Naive B cell (primary cell): ENCODE measurements at regions not wholly inside any gene's neighbourhood (a gene's known extent, or its start where the extent isn't known, plus 50 kb on each side); places are given as distances from the start of the nearest gene placed in this dataset.
"Not testable (repeated sequence)": the region's sequence is repeated elsewhere in the genome, so short reads cannot be mapped to it uniquely, and the experiment has no call there.

ENCODE experiments used
- ATAC-seq, 2 donors: fragments of 150-1000 bp; cut with Tn5 transposase; 2 replicates each; pipeline ENCODE4 v1.10.0; 2021; ENCODE audit warnings: low read depth in 2 of 2, mild to moderate bottlenecking in 2 of 2, moderate library complexity in 2 of 2
- DNase-seq: peaks from one replicate; pipeline ENCODE4 v3.0.0; 2022
- H3K27ac Mint-ChIP-seq, 6 donors: one replicate each; pipeline ENCODE4 v1.8.0; 2020 to 2022; ENCODE audit warnings: mild to moderate bottlenecking in 6 of 6, mixed read lengths in 6 of 6, moderate library complexity in 5 of 6, inconsistent platforms in 2 of 6
- H3K27me3 Mint-ChIP-seq, 3 donors: one replicate each; pipeline ENCODE4 v1.8.0; 2021 to 2022; ENCODE audit warnings: mixed read lengths in 3 of 3, mild to moderate bottlenecking in 1 of 3
- H3K36me3 Mint-ChIP-seq, 2 donors: one replicate each; pipeline ENCODE4 v1.8.0; 2020 to 2022; ENCODE audit warnings: mixed read lengths in 2 of 2, inconsistent platforms in 1 of 2, mild to moderate bottlenecking in 1 of 2
- H3K4me1 Mint-ChIP-seq, 3 donors: one replicate each; pipeline ENCODE4 v1.8.0; 2020 to 2022; ENCODE audit warnings: mixed read lengths in 3 of 3, inconsistent platforms in 1 of 3, mild to moderate bottlenecking in 1 of 3, moderate library complexity in 1 of 3
- H3K4me3 Mint-ChIP-seq, 8 donors: one replicate each; pipeline ENCODE4 v1.8.0; 2020 to 2022; ENCODE audit warnings: mild to moderate bottlenecking in 8 of 8, mixed read lengths in 8 of 8, moderate library complexity in 8 of 8, inconsistent platforms in 2 of 8
- H3K9me3 Mint-ChIP-seq, 7 donors: one replicate each; pipeline ENCODE4 v1.8.0; 2020 to 2022; ENCODE audit warnings: mixed read lengths in 7 of 7, mild to moderate bottlenecking in 5 of 7, inconsistent platforms in 2 of 7, moderate library complexity in 1 of 7

DNA sequence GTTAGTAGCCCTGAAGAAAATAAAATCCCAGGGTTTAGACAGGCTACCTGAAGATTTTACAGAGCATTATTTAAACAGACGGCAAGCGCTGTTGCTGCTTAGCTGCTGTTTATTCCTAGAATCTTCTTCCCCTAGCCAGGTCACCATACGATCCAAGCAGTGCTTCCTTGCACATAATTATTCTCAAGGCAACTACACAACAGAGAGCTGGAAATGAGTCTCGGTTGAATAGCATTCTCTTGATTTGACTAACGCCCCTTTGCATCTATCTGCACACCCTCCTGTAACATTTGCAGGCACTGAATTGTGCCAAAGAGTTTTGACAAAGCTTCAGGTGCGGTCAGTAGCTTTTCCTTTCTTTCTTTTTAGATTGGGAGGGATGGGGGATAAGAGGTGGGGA, 564.4 kb downstream of the TBL1XR1 start:
- H3K4me1 Mint-ChIP-seq: no peaks in the 10 kb centered on the region
- H3K27ac Mint-ChIP-seq: no peak overlapping the region
- no peak for DNase-seq
- no peaks in the 10 kb centered on the region for H3K27me3 Mint-ChIP-seq
- H3K4me3 Mint-ChIP-seq: no peak overlapping the region
- no peak for ATAC-seq
- H3K36me3 Mint-ChIP-seq: no peaks in the 10 kb centered on the region
- H3K9me3 Mint-ChIP-seq: peaks cover 0 to 9% (median 0%) of the 10 kb centered on the region in 7 donors

DNA sequence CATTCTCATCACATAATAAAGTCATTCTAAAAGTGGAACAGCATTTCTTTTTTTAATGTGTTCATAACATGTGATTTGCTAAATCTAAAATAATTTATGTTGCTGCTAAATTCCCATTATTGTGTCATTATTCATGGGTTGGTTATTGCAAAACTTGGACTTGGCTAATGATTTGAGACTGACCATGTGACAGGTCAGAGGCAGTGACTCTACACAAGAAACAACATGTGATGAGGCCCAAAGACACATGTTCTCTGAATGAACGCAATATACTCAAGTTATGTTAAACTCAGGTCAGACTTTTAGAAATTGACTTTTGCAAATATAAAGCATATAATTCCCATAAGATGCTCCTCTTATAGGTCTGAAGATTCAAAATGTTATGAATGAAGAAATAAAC, 566.1 kb downstream of the TBL1XR1 start:
- Mint-ChIP-seq H3K27ac (no peak overlapping the region), H3K27me3 (no peaks in the 10 kb centered on the region), H3K36me3 (no peaks in the 10 kb centered on the region), H3K4me3 (no peak overlapping the region), H3K9me3 (peaks cover 0 to 4% (median 0%) of the 10 kb centered on the region in 7 donors), H3K4me1 (no peaks in the 10 kb centered on the region)
- DNase-seq (no peak), ATAC-seq (no peak)

DNA sequence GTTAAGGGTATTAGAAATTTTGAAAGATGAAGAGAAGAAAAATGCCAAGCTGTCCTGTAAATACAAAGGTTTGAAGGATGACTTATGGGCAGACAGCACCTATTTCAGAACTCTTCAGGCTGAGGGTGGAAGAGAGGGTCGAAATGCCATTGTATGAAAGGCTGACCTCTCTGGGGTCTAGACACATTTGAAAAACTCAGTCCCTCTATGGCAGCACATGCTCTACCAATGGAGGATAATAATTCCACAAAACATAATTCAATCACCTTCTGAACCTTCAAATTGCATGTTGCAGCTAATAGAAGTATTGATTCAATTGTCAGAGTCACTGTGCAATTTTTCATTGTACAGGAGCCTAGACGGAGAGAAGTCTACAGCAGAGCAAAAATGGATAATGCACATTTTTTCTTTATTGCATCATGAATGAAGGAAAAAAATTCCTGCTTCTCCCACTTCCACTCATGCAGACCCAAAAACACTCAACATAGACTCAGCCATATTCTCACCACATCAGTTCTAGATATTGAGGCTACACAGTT, 569.1 kb downstream of the TBL1XR1 start:
- DNase-seq (no peak), ATAC-seq (no peak)
- Mint-ChIP-seq H3K4me1 (no peaks in the 10 kb centered on the region), H3K27me3 (no peaks in the 10 kb centered on the region), H3K36me3 (no peaks in the 10 kb centered on the region), H3K9me3 (peaks cover 0 to 6% (median 0%) of the 10 kb centered on the region in 7 donors), H3K4me3 (no peak overlapping the region), H3K27ac (no peak overlapping the region)

DNA sequence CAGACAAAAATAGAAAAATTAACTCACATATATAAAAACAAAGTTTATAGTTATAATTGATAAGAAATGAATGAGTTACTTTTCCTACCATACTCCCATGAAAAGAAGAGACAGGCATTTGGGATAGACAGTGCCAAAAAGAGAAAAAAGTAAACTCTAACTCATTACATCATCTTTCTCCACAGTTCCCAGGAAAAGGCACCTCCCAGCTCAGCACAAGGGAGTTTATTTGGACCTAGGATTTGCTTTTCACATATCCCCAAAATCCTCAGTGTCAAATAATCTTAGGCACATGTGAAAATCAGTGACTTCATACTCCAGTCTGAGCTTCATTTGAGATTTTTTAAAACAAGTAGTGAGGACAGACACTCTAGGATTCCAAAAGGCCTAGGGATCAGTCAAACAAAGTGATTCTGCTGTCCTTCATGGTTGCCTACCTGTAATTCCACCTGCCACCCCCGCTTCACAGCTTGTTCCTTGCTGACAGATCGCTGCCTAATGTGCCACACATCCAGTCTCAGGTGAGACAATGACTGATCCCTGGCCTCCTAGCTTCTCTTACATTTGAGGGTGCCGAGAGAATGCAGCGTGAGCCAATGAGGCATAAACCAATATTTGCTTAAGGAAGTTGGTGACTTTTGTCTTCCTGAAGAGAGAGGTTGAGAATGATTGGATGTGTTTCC, 573.7 kb downstream of the TBL1XR1 start:
- DNase-seq (no peak), ATAC-seq (no peak)
- H3K4me1 Mint-ChIP-seq: no peaks in the 10 kb centered on the region
- no peak overlapping the region for H3K27ac Mint-ChIP-seq
- H3K36me3 Mint-ChIP-seq: no peaks in the 10 kb centered on the region
- H3K4me3 Mint-ChIP-seq: no peak overlapping the region
- peaks cover 0 to 6% (median 0%) of the 10 kb centered on the region in 7 donors for H3K9me3 Mint-ChIP-seq
- H3K27me3 Mint-ChIP-seq: no peaks in the 10 kb centered on the region

DNA sequence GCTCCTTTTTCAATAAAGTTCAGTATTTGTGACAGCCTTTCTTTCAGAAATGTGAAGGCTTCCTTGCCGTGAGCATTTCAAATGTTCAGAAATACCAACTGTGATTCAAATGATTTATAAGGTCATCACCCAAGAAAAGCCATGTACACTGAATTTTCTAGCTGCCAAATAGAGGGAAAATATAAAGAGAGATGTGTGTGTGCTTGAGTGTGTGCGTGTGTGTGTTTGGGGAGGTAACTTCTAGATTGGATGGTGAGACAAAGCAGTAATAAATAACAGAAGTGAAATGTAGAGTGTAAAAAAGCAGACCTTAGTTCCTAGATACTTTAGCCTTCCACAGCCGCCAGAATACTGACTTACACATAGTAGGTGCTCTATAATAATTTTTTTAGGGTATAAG, 577.4 kb downstream of the TBL1XR1 start:
- Mint-ChIP-seq H3K36me3 (no peaks in the 10 kb centered on the region), H3K4me1 (no peaks in the 10 kb centered on the region), H3K9me3 (peaks cover 0 to 4% (median 2%) of the 10 kb centered on the region in 7 donors), H3K27me3 (no peaks in the 10 kb centered on the region), H3K4me3 (no peak overlapping the region), H3K27ac (no peak overlapping the region)
- no peak for ATAC-seq
- no peak for DNase-seq

DNA sequence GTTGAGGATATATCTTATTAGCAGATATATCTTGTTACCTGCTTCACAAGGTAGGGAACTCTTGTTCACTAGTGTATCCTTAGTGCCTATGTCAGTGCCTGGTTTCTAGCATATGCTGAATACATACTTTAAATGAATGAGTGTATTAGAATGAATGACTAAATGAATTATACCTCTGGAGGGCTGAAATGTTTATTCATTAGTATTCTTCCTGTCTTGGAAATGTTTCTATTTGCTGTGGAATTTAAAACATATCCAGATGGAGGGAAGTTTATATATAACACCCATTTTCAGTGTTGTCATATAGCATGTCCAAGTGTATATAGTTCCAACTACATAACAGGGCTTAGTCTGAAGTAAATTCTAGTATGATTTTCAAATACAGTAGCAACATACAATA, 581.5 kb downstream of the TBL1XR1 start:
- ATAC-seq (no peak), DNase-seq (no peak)
- Mint-ChIP-seq H3K27me3 (no peaks in the 10 kb centered on the region), H3K4me1 (no peaks in the 10 kb centered on the region), H3K27ac (no peak overlapping the region), H3K9me3 (peaks cover 0 to 4% (median 0%) of the 10 kb centered on the region in 7 donors), H3K36me3 (no peaks in the 10 kb centered on the region), H3K4me3 (no peak overlapping the region)

DNA sequence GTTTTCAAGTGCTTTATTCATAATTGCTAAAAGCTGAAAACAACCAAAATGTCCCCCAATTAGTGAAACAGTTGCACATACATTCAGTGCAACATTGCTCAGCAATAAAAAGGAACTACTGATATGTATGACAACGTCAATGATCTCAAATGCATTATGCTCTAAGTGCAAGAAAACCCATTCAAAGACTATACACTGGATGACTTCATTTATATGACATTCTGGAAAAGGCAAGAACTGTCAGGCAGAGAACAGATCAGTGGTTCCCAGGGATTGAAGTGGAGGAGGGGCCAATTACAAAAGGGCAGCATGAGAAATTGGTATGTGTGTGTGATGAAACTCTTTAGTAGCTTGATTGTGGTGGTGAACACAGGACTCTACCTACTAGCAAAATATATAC, 585.6 kb downstream of the TBL1XR1 start:
- H3K36me3 Mint-ChIP-seq: no peaks in the 10 kb centered on the region
- peaks cover 0 to 11% (median 4%) of the 10 kb centered on the region in 7 donors for H3K9me3 Mint-ChIP-seq
- no peak for ATAC-seq
- no peaks in the 10 kb centered on the region for H3K4me1 Mint-ChIP-seq
- no peak overlapping the region for H3K4me3 Mint-ChIP-seq
- H3K27ac Mint-ChIP-seq: no peak overlapping the region
- no peak for DNase-seq
- no peaks in the 10 kb centered on the region for H3K27me3 Mint-ChIP-seq

DNA sequence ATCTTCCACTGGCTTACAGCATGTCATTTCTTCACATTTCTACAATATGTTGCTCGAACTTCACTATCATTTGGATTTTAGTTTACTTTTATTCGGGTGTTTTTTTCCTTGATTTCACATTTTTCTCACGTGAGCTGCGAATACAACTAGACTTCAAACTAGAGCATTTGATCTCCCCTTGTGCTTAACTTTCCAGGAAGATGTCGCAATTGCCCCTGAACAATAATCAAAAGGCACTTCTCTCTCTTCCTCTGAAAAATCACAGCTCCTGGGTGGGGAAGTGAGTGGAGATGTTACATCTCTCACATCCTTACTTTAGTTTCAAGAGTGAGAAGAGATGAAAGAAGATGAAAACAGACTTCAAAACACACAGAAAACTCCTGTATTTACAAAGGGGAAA, 587.9 kb downstream of the TBL1XR1 start:
- DNase-seq (no peak), ATAC-seq (no peak)
- peaks cover 2 to 17% (median 9%) of the 10 kb centered on the region in 7 donors for H3K9me3 Mint-ChIP-seq
- no peaks in the 10 kb centered on the region for H3K27me3 Mint-ChIP-seq
- H3K4me1 Mint-ChIP-seq: no peaks in the 10 kb centered on the region
- no peaks in the 10 kb centered on the region for H3K36me3 Mint-ChIP-seq
- H3K4me3 Mint-ChIP-seq: no peak overlapping the region
- H3K27ac Mint-ChIP-seq: no peak overlapping the region

DNA sequence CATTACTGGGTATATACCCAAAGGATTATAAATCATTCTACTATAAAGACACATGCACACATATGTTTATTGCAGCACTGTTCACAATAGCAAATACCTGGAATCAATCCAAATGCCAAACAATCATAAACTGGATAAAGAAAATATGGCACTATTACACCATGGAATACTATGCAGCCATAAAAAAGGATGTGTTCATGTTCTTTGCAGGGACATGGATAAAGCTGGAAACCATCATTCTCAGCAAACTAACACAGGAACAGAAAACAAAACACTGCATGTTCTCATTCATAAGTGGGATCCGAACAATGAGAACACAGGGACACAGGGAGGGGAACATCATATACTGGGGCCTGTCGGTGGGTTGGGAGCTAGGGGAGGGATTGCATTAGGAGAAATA, 591.7 kb downstream of the TBL1XR1 start:
- not testable (repeated sequence) for H3K4me1 Mint-ChIP-seq, H3K27ac Mint-ChIP-seq, H3K27me3 Mint-ChIP-seq, ATAC-seq, H3K36me3 Mint-ChIP-seq, DNase-seq, H3K4me3 Mint-ChIP-seq
- peaks cover 5 to 21% (median 10%) of the 10 kb centered on the region in 7 donors for H3K9me3 Mint-ChIP-seq

DNA sequence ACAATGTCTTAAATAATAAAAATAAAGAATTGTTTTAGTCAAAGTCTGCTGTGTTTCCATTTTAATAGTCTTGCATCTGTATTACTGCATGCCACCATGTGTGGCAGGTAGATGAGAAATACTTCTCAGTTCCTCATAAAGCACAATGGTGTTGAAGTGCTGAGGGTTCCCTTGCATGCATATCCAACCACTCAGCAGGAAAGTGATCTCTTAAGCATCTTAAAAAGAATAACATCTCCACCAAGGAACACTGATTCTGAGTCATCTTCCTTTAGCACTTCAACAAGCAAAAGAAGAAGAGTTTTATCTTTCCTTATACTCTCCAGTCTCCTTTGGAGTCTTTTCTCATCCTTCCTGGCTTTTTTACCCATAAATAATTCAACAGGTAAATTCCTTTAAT, 602.0 kb downstream of the TBL1XR1 start:
- Mint-ChIP-seq H3K27me3 (no peaks in the 10 kb centered on the region), H3K27ac (no peak overlapping the region), H3K4me1 (no peaks in the 10 kb centered on the region), H3K9me3 (peaks cover 0 to 4% (median 0%) of the 10 kb centered on the region in 7 donors), H3K36me3 (peaks cover 0 to 3% of the 10 kb centered on the region in 2 donors), H3K4me3 (no peak overlapping the region)
- no peak for ATAC-seq
- DNase-seq: no peak

DNA sequence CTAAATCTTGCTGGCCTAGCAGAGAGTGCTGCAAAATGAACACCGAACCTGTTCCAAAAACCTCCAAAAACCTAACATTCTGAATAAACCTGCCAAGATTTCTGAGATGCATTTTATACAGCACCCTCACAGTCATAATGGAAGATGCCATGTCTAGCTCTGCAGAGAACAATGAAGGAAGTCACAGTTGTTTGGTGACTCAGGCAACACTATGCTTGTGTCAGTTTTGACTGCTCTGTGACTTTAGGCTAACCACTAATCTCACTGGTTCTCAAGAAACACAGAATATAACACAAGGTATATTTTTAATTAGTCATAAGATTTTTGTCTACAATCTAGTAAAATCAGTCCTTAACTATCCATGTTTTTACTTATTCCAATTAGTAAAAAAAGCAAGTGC, 606.6 kb downstream of the TBL1XR1 start:
- Mint-ChIP-seq H3K9me3 (peaks cover 0 to 4% (median 3%) of the 10 kb centered on the region in 7 donors), H3K4me1 (no peaks in the 10 kb centered on the region), H3K36me3 (no peaks in the 10 kb centered on the region), H3K27me3 (no peaks in the 10 kb centered on the region), H3K4me3 (no peak overlapping the region), H3K27ac (no peak overlapping the region)
- ATAC-seq (no peak), DNase-seq (no peak)

DNA sequence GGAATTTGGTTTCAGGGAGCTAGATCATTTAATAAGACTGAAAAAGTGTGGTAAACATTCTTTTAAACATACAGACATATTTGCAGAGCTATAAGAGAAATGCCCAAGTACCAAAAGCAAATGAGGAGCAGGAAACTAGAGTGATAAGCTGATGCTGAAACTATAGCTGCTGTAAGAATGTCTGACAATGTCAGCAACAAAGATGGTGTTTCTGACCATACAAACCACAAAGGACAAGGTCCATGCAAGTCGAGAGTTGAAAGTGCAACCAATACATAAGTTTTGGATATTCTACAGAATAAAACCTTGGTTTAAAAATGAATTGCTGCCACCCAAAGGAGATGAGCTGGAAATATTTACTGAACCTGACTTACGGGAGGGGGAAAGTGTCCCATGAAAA, 610.2 kb downstream of the TBL1XR1 start:
- no peak overlapping the region for H3K4me3 Mint-ChIP-seq

DNA sequence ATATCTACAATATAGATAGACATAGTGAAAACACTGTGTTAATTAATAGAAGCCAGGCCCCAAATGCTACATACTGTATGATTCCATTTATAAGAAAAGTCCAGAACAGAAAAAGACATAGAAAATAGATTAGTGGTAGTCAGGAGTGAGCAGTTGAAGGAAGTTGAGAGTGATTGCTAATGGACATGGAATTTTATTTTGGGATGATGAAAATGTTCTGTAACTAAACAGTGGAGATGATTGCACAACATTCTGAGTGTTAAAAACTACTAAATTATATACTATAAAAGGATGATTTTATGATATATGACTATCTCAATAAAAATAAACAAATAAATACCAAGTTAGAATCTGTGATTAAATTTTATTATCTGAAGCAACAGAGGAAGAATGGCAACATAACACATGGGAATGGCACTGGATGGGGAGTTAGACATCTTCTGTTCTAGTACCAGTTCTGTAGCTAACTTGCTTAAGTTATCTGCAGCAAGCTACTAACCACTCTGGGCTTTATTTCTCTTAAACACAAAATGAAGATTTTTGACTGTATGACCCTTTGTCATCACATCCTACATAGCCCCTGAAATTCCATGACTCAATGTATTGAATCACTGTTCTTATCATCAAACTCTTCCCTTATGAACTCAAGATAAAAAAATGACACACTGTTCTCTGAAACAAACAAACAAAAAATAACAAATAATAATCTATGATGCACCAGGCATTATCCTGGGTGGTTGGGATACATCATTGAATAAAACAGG, 612.7 kb downstream of the TBL1XR1 start:
- H3K27me3 Mint-ChIP-seq: no peaks in the 10 kb centered on the region
- DNase-seq: no peak
- H3K9me3 Mint-ChIP-seq: peaks cover 0 to 13% (median 8%) of the 10 kb centered on the region in 7 donors
- no peak for ATAC-seq
- H3K36me3 Mint-ChIP-seq: no peaks in the 10 kb centered on the region
- no peaks in the 10 kb centered on the region for H3K4me1 Mint-ChIP-seq
- no peak overlapping the region for H3K27ac Mint-ChIP-seq
- H3K4me3 Mint-ChIP-seq: no peak overlapping the region

More for the DNA sequence above, 610.2 kb downstream of the TBL1XR1 start:
- no peaks in the 10 kb centered on the region for H3K27me3 Mint-ChIP-seq
- H3K4me1 Mint-ChIP-seq: no peaks in the 10 kb centered on the region
- no peak for DNase-seq
- H3K27ac Mint-ChIP-seq: no peak overlapping the region
- no peaks in the 10 kb centered on the region for H3K36me3 Mint-ChIP-seq
- H3K9me3 Mint-ChIP-seq: peaks cover 0 to 6% (median 0%) of the 10 kb centered on the region in 7 donors
- no peak for ATAC-seq

DNA sequence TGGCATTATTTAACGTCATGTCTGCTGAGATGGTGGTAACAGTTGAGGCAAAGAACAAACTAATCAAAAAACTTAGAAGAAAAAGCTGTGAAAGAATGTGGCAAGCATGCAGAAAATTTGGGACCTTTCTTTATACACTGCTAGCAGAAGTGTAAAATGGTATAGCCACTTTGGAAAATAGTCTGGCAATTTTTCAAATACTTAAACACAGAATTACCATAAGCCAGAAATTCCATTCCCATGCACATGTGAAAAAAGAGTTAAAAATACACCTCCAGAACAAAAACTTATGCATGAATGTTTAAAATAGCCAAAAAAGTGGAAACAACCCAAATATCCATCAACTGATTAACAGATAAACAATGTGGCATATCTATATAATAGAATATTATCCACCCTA, 613.3 kb downstream of the TBL1XR1 start:
- H3K27me3 Mint-ChIP-seq: no peaks in the 10 kb centered on the region
- ATAC-seq: no peak
- H3K36me3 Mint-ChIP-seq: no peaks in the 10 kb centered on the region
- no peaks in the 10 kb centered on the region for H3K4me1 Mint-ChIP-seq
- DNase-seq: no peak
- H3K4me3 Mint-ChIP-seq: no peak overlapping the region
- H3K27ac Mint-ChIP-seq: no peak overlapping the region
- H3K9me3 Mint-ChIP-seq: peaks cover 0 to 13% (median 8%) of the 10 kb centered on the region in 7 donors
